ENCODE measurements at regions not wholly inside any gene's neighbourhood (a gene's known extent, or its start where the extent isn't known, plus 50 kb on each side); places are given as distances from the start of the nearest gene placed in this dataset.

DNA sequence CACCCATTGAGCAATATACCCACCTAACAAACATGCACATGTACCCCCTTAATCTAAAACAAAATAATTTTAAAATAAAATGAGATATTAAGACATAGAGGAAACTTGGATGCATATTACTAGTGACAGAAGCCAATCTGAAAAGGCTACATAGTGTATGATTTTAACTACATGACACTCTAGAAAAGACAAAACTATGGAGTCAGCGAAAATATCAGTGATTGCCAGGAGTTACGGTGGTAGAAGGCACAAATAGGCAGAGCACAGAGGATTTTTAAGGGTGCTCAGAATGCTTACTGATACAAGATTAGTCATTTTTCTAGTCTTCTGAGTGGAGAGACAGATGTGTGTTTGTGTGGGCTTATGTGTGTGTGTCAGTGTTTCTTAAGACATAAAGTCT, 656.6 kb downstream of the NR4A2 start:
- POLR2A ChIA-PET: no interaction called here
- TF ChIP-seq ZNF416 (CRISPR knock-in tag; IDR thresholded peaks at IDR 0.05) (no peak), ZMAT4 (CRISPR knock-in tag; IDR thresholded peaks at IDR 0.05) (no peak), NR3C1 (CRISPR knock-in tag; conservative IDR thresholded peaks at IDR 0.05; ENCODE audit: low read depth) (no peak), ZNF423 (CRISPR knock-in tag; IDR thresholded peaks at IDR 0.05) (no peak), TEAD4 (CRISPR knock-in tag; IDR thresholded peaks at IDR 0.05) (no peak), ZNF317 (CRISPR knock-in tag; IDR thresholded peaks at IDR 0.05; ENCODE audit: borderline replicate concordance, low read depth) (no peak), FOXJ3 (CRISPR knock-in tag; IDR thresholded peaks at IDR 0.05; ENCODE audit: borderline replicate concordance) (no peak)
- DNase-seq (ENCODE audit: low spot score) (no peak), ATAC-seq (no peak)
- Mint-ChIP-seq H3K9me3 (peaks cover 39% of the 10 kb centered on the region), H3K36me3 (peaks cover 14% of the 10 kb centered on the region), H3K4me1 (no peaks in the 10 kb centered on the region), H3K4me3 (no peak overlapping the region), H3K27me3 (ENCODE audit: low read depth) (no peaks in the 10 kb centered on the region), H3K27ac (no peak overlapping the region)
- CTCF ChIA-PET: no interaction called here

GRCh38 chr2:155665704-155666103, 666.8 kb downstream of the NR4A2 start:
- peaks cover 5% of the 10 kb centered on the region; the same call in 1 of the 2 replicates for H3K4me1 Mint-ChIP-seq
- ATAC-seq: no peak
- POLR2A ChIA-PET: no interaction called here
- no peaks in the 10 kb centered on the region for H3K9me3 Mint-ChIP-seq
- no peak overlapping the region for H3K4me3 Mint-ChIP-seq
- no peaks in the 10 kb centered on the region for H3K27me3 Mint-ChIP-seq (ENCODE audit: low read depth)
- H3K27ac Mint-ChIP-seq: no peak overlapping the region
- no peak for DNase-seq (ENCODE audit: low spot score)
- CTCF ChIA-PET: no interaction called here
- TF ChIP-seq ZNF396 (CRISPR knock-in tag; IDR thresholded peaks at IDR 0.05; ENCODE audit: borderline replicate concordance) (no peak), ZMAT4 (CRISPR knock-in tag; IDR thresholded peaks at IDR 0.05) (no peak), NFE2L1 (CRISPR knock-in tag; IDR thresholded peaks at IDR 0.05) (no peak), ATF1 (CRISPR knock-in tag; IDR thresholded peaks at IDR 0.05) (no peak), ZNF532 (CRISPR knock-in tag; IDR thresholded peaks at IDR 0.05; ENCODE audit: borderline replicate concordance) (no peak), SP1 (CRISPR knock-in tag; conservative IDR thresholded peaks at IDR 0.05) (no peak)
- TF ChIP-seq, protein P1, sequence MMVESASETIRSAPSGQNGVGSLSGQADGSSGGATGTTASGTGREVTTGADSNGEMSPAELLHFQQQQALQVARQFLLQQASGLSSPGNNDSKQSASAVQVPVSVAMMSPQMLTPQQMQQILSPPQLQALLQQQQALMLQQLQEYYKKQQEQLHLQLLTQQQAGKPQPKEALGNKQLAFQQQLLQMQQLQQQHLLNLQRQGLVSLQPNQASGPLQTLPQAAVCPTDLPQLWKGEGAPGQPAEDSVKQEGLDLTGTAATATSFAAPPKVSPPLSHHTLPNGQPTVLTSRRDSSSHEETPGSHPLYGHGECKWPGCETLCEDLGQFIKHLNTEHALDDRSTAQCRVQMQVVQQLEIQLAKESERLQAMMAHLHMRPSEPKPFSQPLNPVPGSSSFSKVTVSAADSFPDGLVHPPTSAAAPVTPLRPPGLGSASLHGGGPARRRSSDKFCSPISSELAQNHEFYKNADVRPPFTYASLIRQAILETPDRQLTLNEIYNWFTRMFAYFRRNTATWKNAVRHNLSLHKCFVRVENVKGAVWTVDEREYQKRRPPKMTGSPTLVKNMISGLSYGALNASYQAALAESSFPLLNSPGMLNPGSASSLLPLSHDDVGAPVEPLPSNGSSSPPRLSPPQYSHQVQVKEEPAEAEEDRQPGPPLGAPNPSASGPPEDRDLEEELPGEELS (CRISPR knock-in tag; IDR thresholded peaks at IDR 0.05): no peak
- TF ChIP-seq, protein P2, sequence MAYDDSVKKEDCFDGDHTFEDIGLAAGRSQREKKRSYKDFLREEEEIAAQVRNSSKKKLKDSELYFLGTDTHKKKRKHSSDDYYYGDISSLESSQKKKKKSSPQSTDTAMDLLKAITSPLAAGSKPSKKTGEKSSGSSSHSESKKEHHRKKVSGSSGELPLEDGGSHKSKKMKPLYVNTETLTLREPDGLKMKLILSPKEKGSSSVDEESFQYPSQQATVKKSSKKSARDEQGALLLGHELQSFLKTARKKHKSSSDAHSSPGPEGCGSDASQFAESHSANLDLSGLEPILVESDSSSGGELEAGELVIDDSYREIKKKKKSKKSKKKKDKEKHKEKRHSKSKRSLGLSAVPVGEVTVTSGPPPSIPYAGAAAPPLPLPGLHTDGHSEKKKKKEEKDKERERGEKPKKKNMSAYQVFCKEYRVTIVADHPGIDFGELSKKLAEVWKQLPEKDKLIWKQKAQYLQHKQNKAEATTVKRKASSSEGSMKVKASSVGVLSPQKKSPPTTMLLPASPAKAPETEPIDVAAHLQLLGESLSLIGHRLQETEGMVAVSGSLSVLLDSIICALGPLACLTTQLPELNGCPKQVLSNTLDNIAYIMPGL (CRISPR knock-in tag; IDR thresholded peaks at IDR 0.05): no peak
- TF ChIP-seq, protein P3, sequence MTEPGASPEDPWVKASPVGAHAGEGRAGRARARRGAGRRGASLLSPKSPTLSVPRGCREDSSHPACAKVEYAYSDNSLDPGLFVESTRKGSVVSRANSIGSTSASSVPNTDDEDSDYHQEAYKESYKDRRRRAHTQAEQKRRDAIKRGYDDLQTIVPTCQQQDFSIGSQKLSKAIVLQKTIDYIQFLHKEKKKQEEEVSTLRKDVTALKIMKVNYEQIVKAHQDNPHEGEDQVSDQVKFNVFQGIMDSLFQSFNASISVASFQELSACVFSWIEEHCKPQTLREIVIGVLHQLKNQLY (CRISPR knock-in tag; IDR thresholded peaks at IDR 0.05): no peak
- no peaks in the 10 kb centered on the region for H3K36me3 Mint-ChIP-seq
